ENCODE measurements at regions not wholly inside any gene's neighbourhood (a gene's known extent, or its start where the extent isn't known, plus 50 kb on each side); places are given as distances from the start of the nearest gene placed in this dataset.

GRCh38 chr1:39086386-39086785 lies 60.2 kb downstream of the NDUFS5 start:
- TF ChIP-seq, protein P1, sequence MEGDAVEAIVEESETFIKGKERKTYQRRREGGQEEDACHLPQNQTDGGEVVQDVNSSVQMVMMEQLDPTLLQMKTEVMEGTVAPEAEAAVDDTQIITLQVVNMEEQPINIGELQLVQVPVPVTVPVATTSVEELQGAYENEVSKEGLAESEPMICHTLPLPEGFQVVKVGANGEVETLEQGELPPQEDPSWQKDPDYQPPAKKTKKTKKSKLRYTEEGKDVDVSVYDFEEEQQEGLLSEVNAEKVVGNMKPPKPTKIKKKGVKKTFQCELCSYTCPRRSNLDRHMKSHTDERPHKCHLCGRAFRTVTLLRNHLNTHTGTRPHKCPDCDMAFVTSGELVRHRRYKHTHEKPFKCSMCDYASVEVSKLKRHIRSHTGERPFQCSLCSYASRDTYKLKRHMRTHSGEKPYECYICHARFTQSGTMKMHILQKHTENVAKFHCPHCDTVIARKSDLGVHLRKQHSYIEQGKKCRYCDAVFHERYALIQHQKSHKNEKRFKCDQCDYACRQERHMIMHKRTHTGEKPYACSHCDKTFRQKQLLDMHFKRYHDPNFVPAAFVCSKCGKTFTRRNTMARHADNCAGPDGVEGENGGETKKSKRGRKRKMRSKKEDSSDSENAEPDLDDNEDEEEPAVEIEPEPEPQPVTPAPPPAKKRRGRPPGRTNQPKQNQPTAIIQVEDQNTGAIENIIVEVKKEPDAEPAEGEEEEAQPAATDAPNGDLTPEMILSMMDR (IDR thresholded peaks at IDR 0.05) = no peak
- TF ChIP-seq ZFX (IDR thresholded peaks at IDR 0.05; ENCODE audit: borderline replicate concordance) = no peak

Data from 22Rv1 (cell line).